ENCODE measurements at regions not wholly inside any gene's neighbourhood (a gene's known extent, or its start where the extent isn't known, plus 50 kb on each side); places are given as distances from the start of the nearest gene placed in this dataset.
A peak's percentile ranks its signal among the peaks of the same experiment; 100 is the strongest.

GRCh38 chr7:72524037-72524436 lies 111.9 kb upstream of the CALN1 start:
- DNase-seq (ENCODE audit: low read depth): no peak

GRCh38 chr7:72504061-72504706 lies 92.0 kb upstream of the CALN1 start:
- DNase-seq (ENCODE audit: low read depth): no peak

DNA sequence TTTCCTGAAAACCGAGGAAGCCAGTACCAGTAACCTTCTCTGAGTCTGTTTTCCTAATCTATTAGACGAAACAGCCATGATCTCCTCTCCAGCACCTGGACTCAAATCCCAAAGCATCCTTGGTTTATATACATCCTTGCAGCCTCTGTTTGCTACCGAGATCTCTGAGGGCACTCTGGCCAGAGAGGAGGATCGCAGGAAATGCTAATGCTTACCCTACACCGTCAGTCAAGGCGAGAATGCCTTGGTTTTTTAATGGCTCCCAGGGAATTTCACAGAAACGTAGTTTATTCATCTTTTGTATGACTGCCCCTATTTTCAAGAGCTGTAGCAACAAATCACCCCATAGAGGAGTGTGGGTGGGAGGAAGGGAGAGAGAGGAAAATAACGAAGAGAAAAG lies 91.5 kb upstream of the CALN1 start:
- no peak for DNase-seq (ENCODE audit: low read depth)

DNA sequence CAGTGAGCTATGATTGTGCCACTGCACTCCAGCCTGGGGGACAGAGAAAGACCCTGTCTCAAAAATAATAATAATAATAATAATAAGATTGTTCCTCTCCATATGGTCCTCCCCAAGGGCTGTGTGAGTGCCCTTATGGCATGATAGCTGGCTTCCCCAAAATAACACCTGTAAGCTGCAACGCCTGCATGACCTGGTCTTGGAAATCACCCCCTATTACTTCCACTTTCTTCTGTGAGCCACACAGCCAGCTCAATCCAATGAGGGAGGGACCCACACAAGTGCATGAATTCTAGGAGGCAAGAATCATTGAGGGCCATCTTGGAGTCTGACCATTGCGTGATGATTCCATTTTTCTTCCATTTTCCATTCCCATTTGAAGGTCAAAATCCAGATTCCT lies 82.7 kb upstream of the CALN1 start:
- no peak for DNase-seq (ENCODE audit: low read depth)

DNA sequence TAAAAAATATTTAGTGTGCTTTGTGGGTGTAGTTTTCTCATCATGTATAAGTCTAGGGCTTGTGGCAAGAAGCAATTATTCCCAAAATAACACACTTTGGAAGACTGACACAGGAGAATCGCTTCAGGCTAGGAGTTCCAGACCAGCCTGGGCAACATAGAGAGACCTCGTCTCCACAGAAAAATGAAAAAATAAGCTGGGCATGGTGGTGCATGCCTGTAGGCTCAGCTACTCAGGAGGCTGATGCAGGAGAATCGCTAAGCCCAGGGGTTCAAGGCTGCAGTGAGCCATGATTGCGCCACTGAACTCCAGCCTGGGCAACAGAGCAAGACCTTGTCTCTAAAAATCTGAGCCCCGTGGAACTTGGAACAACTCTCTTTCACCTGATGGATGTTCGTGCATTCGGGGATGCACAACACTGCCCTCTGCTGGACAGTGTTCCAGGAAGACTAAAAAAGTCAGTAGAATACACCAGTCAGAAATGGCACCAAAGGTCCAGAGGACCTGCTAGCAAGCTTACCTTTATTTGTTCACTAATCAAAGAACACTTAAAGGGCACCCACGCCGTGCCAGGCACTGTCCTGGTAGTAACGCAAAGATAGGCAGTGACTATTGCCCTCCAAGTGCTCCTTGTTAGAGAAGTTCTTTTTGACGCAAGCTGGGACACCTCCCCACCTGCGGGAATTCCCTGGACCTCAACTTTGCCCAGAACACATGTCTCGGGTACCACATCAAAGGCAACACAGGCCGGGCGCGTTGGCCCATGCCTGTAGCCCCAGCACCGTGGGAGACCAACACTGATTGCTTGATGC lies 81.9 kb upstream of the CALN1 start:
- DNase-seq (ENCODE audit: low read depth): peak; percentile 8

DNA sequence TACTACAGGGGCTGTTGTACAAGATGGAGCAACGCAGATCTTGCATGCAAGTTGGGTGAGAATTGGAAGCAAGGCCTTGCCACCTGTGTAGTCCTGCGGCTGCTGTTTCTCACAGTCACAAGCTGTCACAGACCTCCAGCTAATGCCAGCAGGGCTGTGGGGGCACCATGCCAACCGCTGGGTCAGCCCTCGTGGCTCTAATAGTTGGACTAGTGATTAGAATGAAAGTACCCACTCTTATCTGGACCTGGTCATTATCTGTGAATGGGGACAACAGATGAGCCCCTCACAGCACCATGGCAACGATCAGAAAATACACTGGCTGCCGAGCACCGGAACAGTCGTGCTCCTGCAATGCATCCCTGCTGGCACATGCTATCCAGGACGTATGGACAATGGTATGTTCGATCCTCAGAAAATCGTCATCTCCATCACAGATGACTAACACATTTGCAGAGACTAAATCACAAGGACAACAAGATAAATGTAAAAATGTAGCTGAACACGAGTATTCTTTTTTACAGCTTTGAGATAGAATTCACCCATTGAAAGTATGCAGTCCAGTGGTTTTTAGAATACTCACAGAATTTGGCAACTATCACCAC lies 80.4 kb upstream of the CALN1 start:
- no peak for DNase-seq (ENCODE audit: low read depth)

DNA sequence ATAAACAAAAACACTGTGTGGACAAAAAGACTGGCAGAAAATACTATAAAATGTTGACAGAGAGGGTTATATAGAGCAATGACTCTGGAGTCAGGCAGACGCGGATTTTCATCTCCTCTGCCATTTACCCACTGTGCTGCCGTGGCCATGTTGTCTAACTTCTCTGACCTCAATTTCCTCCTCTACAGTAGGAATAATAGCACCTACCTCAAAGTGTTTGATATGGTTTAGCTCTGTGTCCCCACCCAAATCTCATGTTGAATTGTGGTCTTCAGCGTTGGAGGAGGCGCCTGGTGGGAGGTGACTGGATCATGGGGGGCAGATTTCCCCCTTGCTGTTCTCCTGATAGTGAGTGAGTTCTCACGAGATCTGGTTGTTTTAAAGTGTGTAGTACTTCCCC lies 78.2 kb upstream of the CALN1 start:
- DNase-seq (ENCODE audit: low read depth): no peak

- DNase-seq (ENCODE audit: low read depth): no peak
Observed at GRCh38 chr7:72481934-72482333, 69.8 kb upstream of the CALN1 start.

DNA sequence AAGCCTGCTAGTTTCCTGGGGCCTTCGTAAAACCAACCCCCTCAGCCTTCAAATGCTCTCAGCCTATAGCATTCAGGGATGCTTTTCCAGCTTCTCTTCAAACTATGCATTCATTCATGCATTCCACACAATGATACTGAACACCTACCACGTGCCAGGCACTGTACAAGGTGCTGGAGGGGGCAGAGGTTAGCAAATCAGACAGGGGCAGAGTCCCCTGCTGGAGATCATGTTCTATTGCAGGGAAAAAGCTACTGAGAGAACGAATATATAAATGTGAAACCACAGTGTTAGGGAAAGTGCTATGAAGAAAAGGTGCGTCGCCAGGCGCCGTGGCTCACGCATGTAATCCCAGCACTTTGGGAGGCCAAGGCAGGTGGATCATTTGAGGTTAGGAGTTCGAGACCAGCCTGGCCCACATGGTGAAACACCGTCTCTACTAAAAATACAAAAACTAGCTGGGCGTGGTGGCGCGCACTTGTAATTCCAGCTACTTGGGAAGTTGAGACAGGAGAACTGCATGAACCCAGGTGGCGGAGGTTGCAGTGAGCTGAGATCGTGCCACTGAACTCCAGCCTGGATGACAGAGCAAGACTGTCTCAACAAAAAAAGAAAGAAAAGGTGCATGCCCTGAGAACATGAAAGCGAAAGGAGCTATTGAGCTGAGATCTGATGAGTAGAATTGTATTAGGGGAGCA lies 64.6 kb upstream of the CALN1 start:
- no peak for DNase-seq (ENCODE audit: low read depth)

DNA sequence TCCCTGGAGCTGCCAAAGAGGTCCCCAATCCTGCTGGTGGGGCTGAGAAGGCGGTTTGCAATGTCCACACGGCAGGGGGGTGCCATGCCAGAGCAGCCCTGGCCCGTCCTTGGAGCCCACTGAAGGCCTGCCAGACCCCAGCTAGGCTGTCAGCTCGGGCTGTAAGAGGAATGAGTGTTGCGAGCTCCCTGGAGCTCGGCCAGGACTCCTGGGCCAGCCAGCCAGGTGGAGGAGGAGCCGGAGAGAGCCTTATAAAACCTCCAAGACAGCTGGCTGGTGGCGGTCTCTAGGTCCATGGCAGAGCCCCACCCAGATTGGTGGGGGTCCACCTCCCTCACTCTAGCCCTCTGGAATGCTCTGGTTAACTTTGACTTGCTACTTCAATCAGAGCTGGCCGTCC lies 55.1 kb upstream of the CALN1 start:
- DNase-seq (ENCODE audit: low read depth): no peak

- no peak for DNase-seq (ENCODE audit: low read depth)
Observed at GRCh38 chr7:72466797-72467196, 54.7 kb upstream of the CALN1 start.

DNA sequence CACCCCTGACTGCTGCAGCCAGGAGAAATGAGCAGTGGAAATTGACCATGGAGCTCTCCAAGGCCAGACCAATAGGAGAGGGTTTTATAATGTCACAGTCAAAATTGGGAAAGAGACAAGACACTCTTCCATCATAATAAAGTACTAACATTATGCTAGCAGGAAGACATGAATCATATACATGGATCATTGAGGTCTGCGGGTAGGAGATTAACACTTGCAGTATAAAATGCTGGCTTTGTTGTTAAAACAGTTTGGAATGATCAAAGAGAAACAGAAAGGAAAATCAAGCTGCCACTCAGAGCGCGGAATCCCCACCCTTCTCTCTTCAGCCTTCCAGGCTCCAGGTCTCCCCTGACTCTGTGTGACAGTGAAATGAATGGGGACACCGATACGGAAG lies 53.4 kb upstream of the CALN1 start:
- no peak for DNase-seq (ENCODE audit: low read depth)

- DNase-seq (ENCODE audit: low read depth): no peak
Observed at GRCh38 chr7:72462311-72462710, 50.2 kb upstream of the CALN1 start.

Data from amniotic epithelial cell (primary cell).